IPS-20b (cell line): ENCODE measurements at regions not wholly inside any gene's neighbourhood (a gene's known extent, or its start where the extent isn't known, plus 50 kb on each side); places are given as distances from the start of the nearest gene placed in this dataset.

Experiments used
- H3K27ac ChIP-seq: one replicate; pipeline ENCODE4 v1.5.1; 2013; ENCODE audit warnings: low read length
- H3K27me3 ChIP-seq: 2 replicates; pipeline ENCODE4 v1.6.1; 2013; ENCODE audit warnings: mild to moderate bottlenecking, low read length, inconsistent platforms; ENCODE audit not compliant: insufficient read depth
- H3K36me3 ChIP-seq: 2 replicates; pipeline ENCODE4 v1.6.1; 2013; ENCODE audit warnings: low read depth, mild to moderate bottlenecking, inconsistent platforms, low read length, moderate library complexity; ENCODE audit not compliant: insufficient read depth
- H3K4me1 ChIP-seq: 2 replicates; pipeline ENCODE4 v1.6.1; 2013; ENCODE audit warnings: mild to moderate bottlenecking, control low read depth, inconsistent platforms, low read length, moderate library complexity; ENCODE audit not compliant: insufficient read depth
- H3K4me3 ChIP-seq: 2 replicates; pipeline ENCODE4 v1.5.1; 2013; ENCODE audit warnings: mild to moderate bottlenecking, low read length, inconsistent platforms
- H3K9ac ChIP-seq: 2 replicates; pipeline ENCODE4 v1.6.1; 2013; ENCODE audit warnings: low read depth, mild to moderate bottlenecking, inconsistent platforms, low read length, moderate library complexity
- H3K9me3 ChIP-seq: 2 replicates; pipeline ENCODE4 v1.6.1; 2013; ENCODE audit warnings: mild to moderate bottlenecking, low read depth, low read length, inconsistent platforms; ENCODE audit not compliant: insufficient read depth

- no peaks in the 10 kb centered on the region for H3K36me3 ChIP-seq
- H3K4me1 ChIP-seq = peaks cover 11% of the 10 kb centered on the region; the same call in 1 of the 2 replicates
- H3K9me3 ChIP-seq = no peaks in the 10 kb centered on the region
- H3K27me3 ChIP-seq = no peaks in the 10 kb centered on the region
- no peak overlapping the region for H3K9ac ChIP-seq
- no peak overlapping the region for H3K4me3 ChIP-seq
- H3K27ac ChIP-seq = no peak overlapping the region
Observed at GRCh38 chr10:131653554-131654470, 247.0 kb upstream of the PPP2R2D start.

GRCh38 chr10:131654471-131655087 lies 246.2 kb upstream of the PPP2R2D start:
- H3K36me3 ChIP-seq = no peaks in the 10 kb centered on the region
- peaks cover 11% of the 10 kb centered on the region; the same call in 1 of the 2 replicates for H3K4me1 ChIP-seq
- no peaks in the 10 kb centered on the region for H3K9me3 ChIP-seq
- no peak overlapping the region for H3K9ac ChIP-seq
- H3K27me3 ChIP-seq = no peaks in the 10 kb centered on the region
- H3K27ac ChIP-seq = no peak overlapping the region
- no peak overlapping the region for H3K4me3 ChIP-seq

GRCh38 chr10:131655101-131655849 lies 245.5 kb upstream of the PPP2R2D start:
- Histone ChIP-seq H3K9ac (no peak overlapping the region), H3K9me3 (no peaks in the 10 kb centered on the region), H3K4me1 (peaks cover 11% of the 10 kb centered on the region; the same call in 1 of the 2 replicates), H3K36me3 (no peaks in the 10 kb centered on the region), H3K27ac (no peak overlapping the region), H3K27me3 (no peaks in the 10 kb centered on the region), H3K4me3 (no peak overlapping the region)

- Histone ChIP-seq H3K4me1 (peaks cover 11% of the 10 kb centered on the region; the same call in 1 of the 2 replicates), H3K4me3 (no peak overlapping the region)
Observed at GRCh38 chr10:131656009-131656408, 244.8 kb upstream of the PPP2R2D start.

GRCh38 chr10:131656431-131656841 lies 244.4 kb upstream of the PPP2R2D start:
- Histone ChIP-seq H3K9ac (no peak overlapping the region), H3K4me3 (no peak overlapping the region), H3K4me1 (peaks cover 11% of the 10 kb centered on the region; the same call in 1 of the 2 replicates), H3K9me3 (no peaks in the 10 kb centered on the region), H3K27me3 (no peaks in the 10 kb centered on the region), H3K36me3 (no peaks in the 10 kb centered on the region), H3K27ac (no peak overlapping the region)

More at GRCh38 chr10:131656009-131656408, 244.8 kb upstream of the PPP2R2D start:
- Histone ChIP-seq H3K9me3 (no peaks in the 10 kb centered on the region), H3K9ac (no peak overlapping the region), H3K27ac (no peak overlapping the region), H3K36me3 (no peaks in the 10 kb centered on the region), H3K27me3 (no peaks in the 10 kb centered on the region)

GRCh38 chr10:131657318-131657984 lies 243.4 kb upstream of the PPP2R2D start:
- H3K4me3 ChIP-seq = no peak overlapping the region
- H3K27me3 ChIP-seq = no peaks in the 10 kb centered on the region
- no peaks in the 10 kb centered on the region for H3K9me3 ChIP-seq
- peaks cover 6% of the 10 kb centered on the region; the same call in 1 of the 2 replicates for H3K4me1 ChIP-seq
- no peak overlapping the region for H3K27ac ChIP-seq
- no peak overlapping the region for H3K9ac ChIP-seq
- H3K36me3 ChIP-seq = no peaks in the 10 kb centered on the region

GRCh38 chr10:131657985-131658330 lies 242.8 kb upstream of the PPP2R2D start:
- no peak overlapping the region for H3K4me3 ChIP-seq
- H3K27me3 ChIP-seq = no peaks in the 10 kb centered on the region
- H3K36me3 ChIP-seq = no peaks in the 10 kb centered on the region
- no peaks in the 10 kb centered on the region for H3K9me3 ChIP-seq
- no peak overlapping the region for H3K27ac ChIP-seq
- H3K9ac ChIP-seq = no peak overlapping the region
- H3K4me1 ChIP-seq = peaks cover under 1% of the 10 kb centered on the region; the same call in 1 of the 2 replicates

- Histone ChIP-seq H3K9ac (no peak overlapping the region), H3K27me3 (no peaks in the 10 kb centered on the region), H3K36me3 (no peaks in the 10 kb centered on the region), H3K4me3 (no peak overlapping the region), H3K4me1 (no peaks in the 10 kb centered on the region), H3K9me3 (no peaks in the 10 kb centered on the region), H3K27ac (no peak overlapping the region)
Observed at GRCh38 chr10:131658476-131659110, 242.2 kb upstream of the PPP2R2D start.

- H3K9ac ChIP-seq = no peak overlapping the region
- H3K4me1 ChIP-seq = no peaks in the 10 kb centered on the region
- no peak overlapping the region for H3K4me3 ChIP-seq
- no peaks in the 10 kb centered on the region for H3K9me3 ChIP-seq
- no peaks in the 10 kb centered on the region for H3K36me3 ChIP-seq
- no peak overlapping the region for H3K27ac ChIP-seq
- no peaks in the 10 kb centered on the region for H3K27me3 ChIP-seq
Observed at GRCh38 chr10:131660427-131660826, 240.4 kb upstream of the PPP2R2D start.

- Histone ChIP-seq H3K36me3 (no peaks in the 10 kb centered on the region), H3K4me1 (no peaks in the 10 kb centered on the region), H3K4me3 (no peak overlapping the region), H3K27ac (no peak overlapping the region), H3K9me3 (no peaks in the 10 kb centered on the region), H3K9ac (no peak overlapping the region), H3K27me3 (no peaks in the 10 kb centered on the region)
Observed at GRCh38 chr10:131662851-131663250, 238.0 kb upstream of the PPP2R2D start.

GRCh38 chr10:131663351-131663750 lies 237.5 kb upstream of the PPP2R2D start:
- Histone ChIP-seq H3K9ac (no peak overlapping the region), H3K4me1 (no peaks in the 10 kb centered on the region), H3K9me3 (no peaks in the 10 kb centered on the region), H3K27ac (no peak overlapping the region), H3K36me3 (no peaks in the 10 kb centered on the region), H3K4me3 (no peak overlapping the region), H3K27me3 (no peaks in the 10 kb centered on the region)
